KMS-11 (cell line): ENCODE measurements at regions not wholly inside any gene's neighbourhood (a gene's known extent, or its start where the extent isn't known, plus 50 kb on each side); places are given as distances from the start of the nearest gene placed in this dataset.

ENCODE experiments used
- H2AFZ ChIP-seq: fragments of 200-600 bp; sonication (generic); 2 replicates; pipeline ENCODE4 v1.6.1; 2016; ENCODE audit warnings: antibody characterized with exemption, mixed run types, low read depth
- H3K27ac ChIP-seq: fragments of 200-600 bp; sonication (generic); 2 replicates; pipeline ENCODE4 v1.6.1; 2016; ENCODE audit warnings: mild to moderate bottlenecking, mixed run types
- H3K27me3 ChIP-seq: fragments of 200-600 bp; sonication (generic); 2 replicates; pipeline ENCODE4 v1.6.1; 2017; ENCODE audit warnings: mild to moderate bottlenecking, low read depth, mixed run types, moderate library complexity; ENCODE audit not compliant: insufficient read depth
- H3K36me3 ChIP-seq: fragments of 200-600 bp; sonication (generic); 2 replicates; pipeline ENCODE4 v1.6.1; 2017; ENCODE audit warnings: mild to moderate bottlenecking, mixed run types; ENCODE audit not compliant: insufficient read depth
- H3K4me1 ChIP-seq: fragments of 200-600 bp; sonication (generic); 2 replicates; pipeline ENCODE4 v1.6.1; 2016; ENCODE audit warnings: mild to moderate bottlenecking, low read depth, mixed run types; ENCODE audit not compliant: poor library complexity, severe bottlenecking
- H3K4me2 ChIP-seq: fragments of 200-600 bp; sonication (generic); 2 replicates; pipeline ENCODE4 v1.7.0; 2016; ENCODE audit warnings: mild to moderate bottlenecking, mixed run types
- H3K4me3 ChIP-seq: fragments of 200-600 bp; sonication (generic); IDR thresholded peaks from 2 replicates; pipeline ENCODE4 v1.6.1; 2017; ENCODE audit warnings: low read depth, low read length, mixed read lengths; ENCODE audit not compliant: insufficient read depth
- H3K79me2 ChIP-seq: fragments of 200-600 bp; sonication (generic); 2 replicates; pipeline ENCODE4 v1.6.1; 2016; ENCODE audit warnings: low read depth, mixed run types; ENCODE audit not compliant: insufficient read depth
- H3K9ac ChIP-seq: fragments of 200-600 bp; sonication (generic); 2 replicates; pipeline ENCODE4 v1.6.1; 2016; ENCODE audit warnings: mild to moderate bottlenecking, mixed run types
- H4K20me1 ChIP-seq: fragments of 200-600 bp; sonication (generic); 2 replicates; pipeline ENCODE4 v1.6.1; 2016; ENCODE audit warnings: mild to moderate bottlenecking, mixed run types; ENCODE audit not compliant: insufficient read depth
- CTCF ChIP-seq: fragments of 200-600 bp; sonication (generic); conservative IDR thresholded peaks from 2 replicates; pipeline ENCODE4 v1.6.1; 2017; ENCODE audit warnings: low read depth, mild to moderate bottlenecking, antibody characterized with exemption, low read length, moderate library complexity, mixed read lengths

- no peaks in the 10 kb centered on the region for H4K20me1 ChIP-seq
- H3K4me2 ChIP-seq: no peak overlapping the region
- H3K36me3 ChIP-seq: no peaks in the 10 kb centered on the region
- no peaks in the 10 kb centered on the region for H3K27me3 ChIP-seq
- no peak overlapping the region for H3K4me3 ChIP-seq
- no peak overlapping the region for H3K9ac ChIP-seq
- H3K79me2 ChIP-seq: no peaks in the 10 kb centered on the region
- TF ChIP-seq CTCF: no peak
- H2AFZ ChIP-seq: no peak overlapping the region
- H3K27ac ChIP-seq: no peak overlapping the region
- no peaks in the 10 kb centered on the region for H3K4me1 ChIP-seq
Observed at GRCh38 chr2:18200771-18201170, 322.3 kb downstream of the KCNS3 start.

GRCh38 chr2:18198677-18199076 is 320.2 kb downstream of the KCNS3 start:
- H3K4me3 ChIP-seq: no peak overlapping the region
- H3K9ac ChIP-seq: no peak overlapping the region
- H3K4me1 ChIP-seq: no peaks in the 10 kb centered on the region
- no peaks in the 10 kb centered on the region for H4K20me1 ChIP-seq
- no peak overlapping the region for H3K27ac ChIP-seq
- H3K36me3 ChIP-seq: no peaks in the 10 kb centered on the region
- TF ChIP-seq CTCF: no peak
- no peak overlapping the region for H2AFZ ChIP-seq
- no peak overlapping the region for H3K4me2 ChIP-seq
- no peaks in the 10 kb centered on the region for H3K79me2 ChIP-seq
- H3K27me3 ChIP-seq: no peaks in the 10 kb centered on the region

GRCh38 chr2:18194161-18194560 is 315.7 kb downstream of the KCNS3 start:
- no peak overlapping the region for H3K4me3 ChIP-seq
- no peak overlapping the region for H3K27ac ChIP-seq
- TF ChIP-seq CTCF: no peak

GRCh38 chr2:18186816-18187613 is 308.5 kb downstream of the KCNS3 start:
- H3K79me2 ChIP-seq: no peaks in the 10 kb centered on the region

More at GRCh38 chr2:18194161-18194560, 315.7 kb downstream of the KCNS3 start:
- H3K36me3 ChIP-seq: no peaks in the 10 kb centered on the region
- no peak overlapping the region for H2AFZ ChIP-seq
- no peak overlapping the region for H3K9ac ChIP-seq
- no peak overlapping the region for H3K4me2 ChIP-seq
- H4K20me1 ChIP-seq: no peaks in the 10 kb centered on the region
- no peaks in the 10 kb centered on the region for H3K27me3 ChIP-seq
- H3K79me2 ChIP-seq: no peaks in the 10 kb centered on the region
- H3K4me1 ChIP-seq: no peaks in the 10 kb centered on the region

More at GRCh38 chr2:18186816-18187613, 308.5 kb downstream of the KCNS3 start:
- Histone ChIP-seq H2AFZ (no peak overlapping the region), H3K4me1 (no peaks in the 10 kb centered on the region), H3K36me3 (no peaks in the 10 kb centered on the region), H3K4me3 (no peak overlapping the region), H4K20me1 (no peaks in the 10 kb centered on the region), H3K9ac (no peak overlapping the region), H3K27ac (no peak overlapping the region), H3K4me2 (no peak overlapping the region), H3K27me3 (no peaks in the 10 kb centered on the region)
- TF ChIP-seq CTCF: no peak
